ENCODE measurements at regions not wholly inside any gene's neighbourhood (a gene's known extent, or its start where the extent isn't known, plus 50 kb on each side); places are given as distances from the start of the nearest gene placed in this dataset.

GRCh38 chr11:19513253-19513652 lies 199.4 kb upstream of the NAV2 start:
- DNase-seq, result no peak

DNA sequence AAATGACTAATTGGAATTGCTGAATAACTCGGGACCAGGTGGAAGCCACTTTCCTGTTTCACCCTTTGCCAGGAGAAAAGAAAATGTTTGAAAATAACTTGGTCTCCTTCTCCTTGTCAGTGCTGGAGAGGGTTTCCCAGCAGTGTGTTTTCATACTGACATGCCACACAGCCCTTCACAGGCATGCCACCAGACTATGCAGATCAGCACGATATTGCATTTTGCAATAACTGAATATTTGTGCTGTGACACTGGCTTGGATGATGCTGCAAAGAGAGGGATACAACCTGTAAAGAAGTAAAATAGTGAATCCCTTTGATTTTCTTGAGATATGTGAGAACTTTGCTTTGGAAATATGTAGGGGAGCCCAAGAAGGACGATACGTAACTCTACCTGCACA lies 200.0 kb upstream of the NAV2 start:
- no peak for DNase-seq

DNA sequence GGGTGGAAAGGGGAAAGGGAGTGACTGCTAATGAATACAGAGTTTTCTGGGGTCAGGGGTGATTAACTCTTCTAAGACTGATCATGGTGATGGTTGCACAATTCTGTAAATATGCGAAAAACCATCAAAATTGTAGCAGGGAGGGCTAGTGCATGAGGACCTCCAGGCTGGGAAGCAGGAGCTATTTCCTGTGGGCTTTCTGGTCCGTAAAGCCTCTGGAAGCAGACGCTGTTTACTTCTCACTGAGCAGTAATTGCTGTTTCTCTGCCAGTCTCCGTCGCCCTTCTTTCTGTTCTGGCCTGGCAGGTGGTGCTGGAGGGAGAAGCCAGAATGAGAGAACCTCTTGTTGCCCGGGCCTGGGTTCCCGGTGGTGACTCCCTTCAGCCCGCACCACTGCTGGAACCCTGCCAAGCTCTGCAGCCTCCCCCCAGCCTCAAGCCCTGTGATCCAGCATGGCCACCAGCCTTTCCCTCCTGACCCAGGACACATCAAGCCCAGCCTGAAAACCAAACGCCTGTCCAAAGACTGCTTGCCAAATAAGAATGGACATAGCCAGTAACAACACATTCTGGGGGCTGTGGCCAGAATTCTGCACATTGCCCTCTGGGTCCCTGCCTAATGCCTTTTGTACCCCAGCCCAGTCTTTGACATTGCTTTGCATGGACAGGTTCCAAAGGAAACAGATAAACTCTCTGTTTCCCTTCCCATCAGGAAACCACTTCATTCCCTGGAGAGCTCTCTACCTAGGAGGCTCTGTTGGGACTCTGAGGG lies 201.0 kb upstream of the NAV2 start:
- DNase-seq, result no peak

- no peak for DNase-seq
These were observed 201.6 kb upstream of the NAV2 start for GRCh38 chr11:19511066-19511412.

- DNase-seq, result no peak
These were observed 202.2 kb upstream of the NAV2 start for GRCh38 chr11:19510468-19510867.

GRCh38 chr11:19509215-19509614 lies 203.4 kb upstream of the NAV2 start:
- no peak for DNase-seq

GRCh38 chr11:19508165-19508564 lies 204.5 kb upstream of the NAV2 start:
- DNase-seq, result no peak

DNA sequence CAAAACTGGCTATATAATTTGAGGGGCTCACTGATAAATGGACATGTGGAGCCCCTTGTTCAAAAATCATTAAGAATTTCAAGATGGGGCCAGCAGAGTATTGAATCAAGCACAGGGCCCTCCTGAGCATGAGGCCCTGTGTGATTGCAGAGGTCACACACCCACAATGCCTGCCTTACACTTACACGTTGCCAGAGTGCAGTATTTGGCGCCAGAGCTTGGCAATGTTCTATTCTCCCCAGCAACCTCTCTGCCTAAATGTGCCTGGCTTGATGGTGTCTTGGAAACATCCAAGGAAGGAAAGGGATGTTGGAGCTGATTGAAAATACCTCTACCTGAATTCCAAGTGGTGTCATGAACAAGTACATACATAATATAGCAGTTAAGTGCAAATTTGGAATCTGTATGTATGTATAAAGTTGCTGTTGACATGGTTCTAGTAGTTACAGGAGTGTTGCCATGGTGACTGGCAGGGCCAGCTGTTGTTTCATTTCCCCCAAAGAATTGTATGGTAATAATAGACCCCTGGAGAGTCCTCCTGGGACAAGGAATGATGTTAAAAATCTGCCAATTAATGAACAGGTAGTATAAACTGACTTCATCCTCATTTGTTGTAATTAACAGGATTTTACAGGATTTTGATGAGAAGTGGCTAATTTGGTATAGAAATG lies 205.7 kb upstream of the NAV2 start:
- no peak for DNase-seq

- DNase-seq, result no peak
These were observed 209.9 kb upstream of the NAV2 start for GRCh38 chr11:19502691-19503253.

DNA sequence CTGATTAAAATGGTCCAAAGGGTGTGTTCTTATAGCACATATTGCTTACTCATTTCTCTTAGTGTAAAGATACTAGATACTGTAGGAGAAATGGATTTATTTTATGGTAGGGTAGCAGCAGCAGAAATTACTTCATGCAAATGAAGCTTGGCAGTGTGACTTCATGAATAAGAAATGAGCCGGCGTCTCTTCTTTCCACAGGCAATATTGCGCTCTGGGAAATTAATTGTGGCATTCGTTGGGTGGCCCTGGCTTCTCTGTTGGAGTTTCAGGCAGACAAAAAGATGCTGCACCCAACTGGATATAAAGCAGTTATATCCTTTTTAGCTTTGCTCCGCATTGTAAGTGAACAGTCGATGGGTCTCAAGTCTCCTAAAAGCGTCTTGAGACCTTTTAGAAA lies 211.0 kb upstream of the NAV2 start:
- no peak for DNase-seq

DNA sequence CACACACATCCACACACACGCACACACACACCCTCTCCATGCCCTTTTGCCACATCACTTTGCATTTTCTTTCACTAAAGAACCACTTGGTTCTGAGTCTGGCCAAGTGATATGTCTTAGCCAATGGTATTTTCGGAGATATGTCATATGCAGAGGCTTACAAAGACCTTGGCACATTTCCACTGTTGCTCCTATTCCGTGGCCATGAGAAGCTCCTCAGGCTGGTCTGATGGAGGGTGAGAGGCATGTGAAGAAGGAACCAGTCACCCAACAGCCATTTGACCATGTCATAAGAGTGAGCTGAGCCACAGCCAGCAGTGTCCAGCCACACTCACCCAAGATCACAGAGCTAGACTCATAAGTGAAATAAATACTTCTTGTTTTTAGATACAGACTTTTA lies 212.6 kb upstream of the NAV2 start:
- no peak for DNase-seq

DNA sequence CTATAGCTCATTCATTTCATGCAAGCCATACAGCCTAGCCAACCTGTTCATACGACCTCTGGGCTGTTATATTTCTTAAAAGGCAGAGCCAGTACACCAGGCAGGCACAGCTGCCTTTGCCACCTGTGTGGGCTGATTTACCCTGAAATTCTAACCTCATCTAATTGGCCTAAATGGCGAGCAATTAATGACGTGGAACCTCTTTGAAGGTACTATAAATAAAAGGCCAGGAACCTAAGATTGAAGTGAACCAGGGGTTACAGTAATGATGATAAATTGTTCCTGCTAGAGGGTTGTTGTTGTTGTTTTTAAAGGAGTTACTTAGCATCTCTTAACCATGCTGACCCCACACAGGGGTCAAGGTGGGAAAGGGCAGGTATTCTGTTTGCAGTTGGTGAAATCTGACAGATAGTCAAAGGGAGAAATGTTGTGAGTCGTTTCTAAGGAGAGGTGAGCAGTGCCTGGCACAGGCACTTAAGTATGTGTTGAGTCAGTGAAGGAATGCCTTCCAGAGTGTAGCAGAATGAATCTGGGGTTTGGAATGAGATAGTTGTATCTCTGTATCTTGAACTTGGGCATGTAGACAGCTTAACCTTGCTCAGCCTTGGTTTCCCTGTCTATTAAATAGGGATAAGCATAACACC lies 213.5 kb upstream of the NAV2 start:
- no peak for DNase-seq

GRCh38 chr11:19493446-19494213 lies 219.0 kb upstream of the NAV2 start:
- no peak for DNase-seq

DNA sequence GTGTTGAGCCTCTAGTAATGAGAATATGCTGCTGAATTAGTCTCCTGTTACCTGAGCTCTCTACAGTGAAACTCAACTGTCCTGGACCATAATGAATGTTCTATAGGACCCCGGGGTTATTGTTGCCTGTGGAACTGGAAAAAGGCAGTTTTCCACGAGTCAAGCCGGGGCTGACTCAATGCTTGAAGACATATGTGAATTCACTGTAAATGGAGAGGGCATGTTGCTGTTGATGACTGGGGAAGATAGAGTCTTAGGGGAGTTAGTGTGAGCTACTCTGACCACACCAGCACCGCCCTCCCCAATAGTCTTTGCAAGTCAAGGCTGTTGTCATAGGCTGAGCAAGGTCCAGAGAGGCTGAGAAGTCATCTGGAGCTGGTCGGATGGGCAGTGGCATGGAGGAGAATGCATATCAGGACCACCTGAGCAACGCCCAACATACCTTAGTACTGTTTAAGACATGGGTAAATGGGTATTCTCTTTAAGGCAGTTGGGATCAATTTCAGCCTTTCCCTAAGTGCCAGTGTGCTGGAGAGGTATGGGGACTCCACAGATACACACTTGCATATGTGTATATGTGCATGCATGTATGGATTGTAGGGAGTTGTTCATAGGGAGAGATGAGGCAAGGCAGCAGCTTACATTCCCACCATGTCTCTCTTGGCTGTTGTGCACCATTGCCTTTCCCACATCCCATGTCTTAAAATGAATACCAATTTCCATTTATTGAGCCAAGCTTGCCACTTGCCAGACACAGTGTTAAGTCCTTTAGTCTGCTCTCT lies 230.1 kb upstream of the NAV2 start:
- no peak for DNase-seq

- DNase-seq, result no peak
These were observed 232.1 kb upstream of the NAV2 start for GRCh38 chr11:19480540-19480939.

DNA sequence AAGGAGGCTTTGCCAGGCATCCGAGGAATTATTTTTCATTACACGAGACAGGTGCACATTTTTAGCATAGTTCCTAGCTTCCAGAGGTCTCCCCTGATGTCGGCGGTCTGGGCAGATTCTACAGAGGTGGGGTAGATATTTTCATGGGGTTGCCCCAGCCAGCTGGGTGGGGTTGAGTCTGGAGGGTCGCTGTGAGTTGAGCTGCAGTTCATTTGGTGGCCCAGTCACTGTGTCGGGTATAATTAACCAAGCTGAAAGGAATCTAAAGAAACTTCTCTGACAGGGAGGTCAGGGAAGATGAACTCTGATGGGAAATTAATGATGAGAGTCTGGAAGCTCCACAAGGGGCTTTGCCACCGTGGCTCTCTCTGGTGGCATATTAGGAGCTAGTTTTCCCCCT lies 233.7 kb upstream of the NAV2 start:
- DNase-seq, result no peak

DNA sequence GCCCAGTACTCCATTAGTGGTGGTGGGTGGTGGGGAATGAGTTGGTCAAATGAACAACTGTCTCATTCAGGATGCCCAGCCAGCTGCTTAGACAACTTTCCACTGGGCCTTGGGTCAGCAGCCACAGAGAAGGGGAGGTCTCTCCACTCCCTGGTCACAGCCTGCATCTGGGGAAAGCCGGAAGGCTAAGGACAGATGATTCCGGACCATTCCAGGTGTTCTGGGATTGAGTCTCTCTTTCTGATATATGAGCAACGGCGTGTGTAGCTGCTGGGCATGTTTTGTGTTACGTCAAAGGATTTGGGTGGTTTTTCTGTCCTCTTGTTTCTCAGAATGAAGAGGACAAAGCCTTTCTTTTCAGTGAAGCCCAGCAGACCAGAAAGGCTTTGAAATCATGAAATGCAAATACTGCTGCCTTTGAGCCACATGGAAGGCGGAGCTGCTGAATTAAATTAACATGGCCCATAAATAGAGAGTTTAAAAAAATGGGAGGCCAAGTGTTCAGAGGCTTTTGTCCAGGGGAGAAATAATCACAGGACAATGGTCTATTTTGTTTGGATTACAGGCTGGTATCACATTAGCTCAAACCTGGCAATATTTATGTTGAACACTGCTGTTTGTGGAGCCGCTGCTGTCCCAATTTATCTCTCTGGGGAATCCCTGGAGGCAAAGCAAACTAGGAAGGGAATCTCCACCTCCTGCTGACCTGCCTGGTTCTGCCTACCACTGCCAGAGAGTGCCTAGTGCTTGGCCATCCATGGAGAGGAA lies 234.4 kb upstream of the E2F8 start:
- no peak for DNase-seq

GRCh38 chr11:19474211-19474610 lies 233.5 kb upstream of the E2F8 start:
- DNase-seq, result no peak

GRCh38 chr11:19472679-19473078 lies 231.9 kb upstream of the E2F8 start:
- DNase-seq, result no peak

GRCh38 chr11:19467904-19468303 lies 227.2 kb upstream of the E2F8 start:
- no peak for DNase-seq

- no peak for DNase-seq
These were observed 225.6 kb upstream of the E2F8 start for GRCh38 chr11:19466314-19466713.

All from hindlimb muscle (tissue), 1 donor.